Suprapubic skin (tissue), 4 donors: ENCODE measurements at regions not wholly inside any gene's neighbourhood (a gene's known extent, or its start where the extent isn't known, plus 50 kb on each side); places are given as distances from the start of the nearest gene placed in this dataset.

Experiments
- DNase-seq, 2 donors: peaks; one replicate each; pipeline ENCODE4 v3.0.0-alpha.2; 2019; ENCODE audit warnings: low spot score in 2 of 2
- H3K27ac ChIP-seq: fragments of 200-600 bp; sonication (generic); one replicate; pipeline ENCODE4 v1.5.1; 2019
- H3K27me3 ChIP-seq: fragments of 200-600 bp; sonication (generic); one replicate; pipeline ENCODE4 v1.5.1; 2019
- H3K36me3 ChIP-seq: fragments of 200-600 bp; sonication (generic); one replicate; pipeline ENCODE4 v1.5.1; 2019
- H3K4me1 ChIP-seq: fragments of 200-600 bp; sonication (generic); one replicate; pipeline ENCODE4 v1.5.1; 2019
- H3K4me3 ChIP-seq: fragments of 200-600 bp; sonication (generic); one replicate; pipeline ENCODE4 v1.5.1; 2019; ENCODE audit warnings: mild to moderate bottlenecking
- H3K9me3 ChIP-seq: fragments of 200-600 bp; sonication (generic); one replicate; pipeline ENCODE4 v1.5.1; 2019
- CTCF ChIP-seq, 2 donors: fragments of 200-600 bp in 1 of 2; fragments of 450-650 bp in 1 of 2; sonication (generic) in 1 of 2; IDR thresholded peaks; one replicate each; pipeline ENCODE4 v1.5.1; 2016 to 2019; ENCODE audit warnings: antibody characterized with exemption in 2 of 2, mild to moderate bottlenecking in 1 of 2, moderate library complexity in 1 of 2
- EP300 ChIP-seq: sonication (generic); formaldehyde crosslinking; IDR thresholded peaks from one replicate; pipeline ENCODE4 v1.6.1; 2017; ENCODE audit warnings: antibody characterized with exemption
- POLR2A ChIP-seq, 2 donors: fragments of 450-650 bp; IDR thresholded peaks; one replicate each; pipeline ENCODE4 v1.6.1; 2017; ENCODE audit warnings: antibody characterized with exemption in 2 of 2, mild to moderate bottlenecking in 2 of 2, moderate library complexity in 2 of 2
- POLR2AphosphoS5 ChIP-seq, 3 donors: sonication (generic); formaldehyde crosslinking; IDR thresholded peaks; one replicate each; pipeline ENCODE4 v1.6.1; 2017; ENCODE audit warnings: antibody characterized with exemption in 3 of 3
- WGBS: methylation state at CpG from one replicate; pipeline ENCODE4 v1.1.5; 2018; 5-methylcytosine and 5-hydroxymethylcytosine counted together

- no peaks in the 10 kb centered on the region for H3K9me3 ChIP-seq
- no peak for DNase-seq
- no peaks in the 10 kb centered on the region for H3K36me3 ChIP-seq
- no peaks in the 10 kb centered on the region for H3K27me3 ChIP-seq
- no peak overlapping the region for H3K4me3 ChIP-seq
- H3K4me1 ChIP-seq: no peaks in the 10 kb centered on the region
- H3K27ac ChIP-seq: no peak overlapping the region
- no peak for TF ChIP-seq EP300
- no peak for TF ChIP-seq POLR2AphosphoS5 (IDR thresholded peaks at IDR 0.05)
- no peak for TF ChIP-seq CTCF (IDR thresholded peaks at IDR 0.05)
- TF ChIP-seq POLR2A (IDR thresholded peaks at IDR 0.05): no peak
- 9% methylated on average over 1 of the region's 1 CpG for WGBS
These were observed 172.0 kb upstream of the IL15 start for GRCh38 chr4:141464366-141464765.

DNA sequence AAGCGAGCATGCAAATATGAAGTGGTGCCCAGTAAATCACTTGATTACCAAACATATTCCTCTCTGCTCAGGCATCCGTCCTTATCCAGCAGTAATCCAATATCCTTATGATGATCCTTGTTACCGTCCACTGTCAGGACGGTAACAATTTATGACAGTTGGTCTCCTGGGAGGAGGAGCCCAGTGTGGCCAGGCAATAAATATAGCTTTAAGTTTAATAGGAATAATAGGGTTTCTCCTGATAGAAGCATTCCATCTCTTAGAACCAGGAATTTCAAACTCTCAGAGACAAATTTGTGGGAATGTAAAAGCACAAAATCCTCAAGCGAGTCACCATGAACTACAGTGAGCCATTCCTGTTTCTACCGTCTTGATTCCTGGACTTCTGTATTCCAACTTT, 171.2 kb upstream of the IL15 start:
- TF ChIP-seq EP300: no peak
- no peak for TF ChIP-seq CTCF (IDR thresholded peaks at IDR 0.05)
- TF ChIP-seq POLR2A (IDR thresholded peaks at IDR 0.05): no peak
- no peak for TF ChIP-seq POLR2AphosphoS5 (IDR thresholded peaks at IDR 0.05)
- no peaks in the 10 kb centered on the region for H3K27me3 ChIP-seq
- no peaks in the 10 kb centered on the region for H3K36me3 ChIP-seq
- no peaks in the 10 kb centered on the region for H3K4me1 ChIP-seq
- DNase-seq: no peak
- no peaks in the 10 kb centered on the region for H3K9me3 ChIP-seq
- WGBS: 92% methylated on average over 6 of the region's 6 CpGs
- no peak overlapping the region for H3K27ac ChIP-seq
- no peak overlapping the region for H3K4me3 ChIP-seq

- no peaks in the 10 kb centered on the region for H3K36me3 ChIP-seq
These were observed 169.2 kb upstream of the IL15 start for GRCh38 chr4:141467225-141467624.

GRCh38 chr4:141469392-141469791, 167.0 kb upstream of the IL15 start:
- TF ChIP-seq POLR2A (IDR thresholded peaks at IDR 0.05) (no peak), POLR2AphosphoS5 (IDR thresholded peaks at IDR 0.05) (no peak), EP300 (no peak), CTCF (IDR thresholded peaks at IDR 0.05) (no peak)
- no peak for DNase-seq
- Histone ChIP-seq H3K27me3 (no peaks in the 10 kb centered on the region), H3K9me3 (no peaks in the 10 kb centered on the region), H3K4me1 (no peaks in the 10 kb centered on the region), H3K36me3 (no peaks in the 10 kb centered on the region), H3K27ac (no peak overlapping the region), H3K4me3 (no peak overlapping the region)
- WGBS: 78% methylated on average over 1 of the region's 1 CpG

More at GRCh38 chr4:141467225-141467624, 169.2 kb upstream of the IL15 start:
- Histone ChIP-seq H3K4me3 (no peak overlapping the region), H3K27me3 (no peaks in the 10 kb centered on the region), H3K9me3 (no peaks in the 10 kb centered on the region), H3K27ac (no peak overlapping the region), H3K4me1 (no peaks in the 10 kb centered on the region)
- DNase-seq: no peak
- WGBS: 39% methylated on average over 2 of the region's 2 CpGs
- TF ChIP-seq CTCF (IDR thresholded peaks at IDR 0.05) (no peak), POLR2A (IDR thresholded peaks at IDR 0.05) (no peak), POLR2AphosphoS5 (IDR thresholded peaks at IDR 0.05) (no peak), EP300 (no peak)

DNA sequence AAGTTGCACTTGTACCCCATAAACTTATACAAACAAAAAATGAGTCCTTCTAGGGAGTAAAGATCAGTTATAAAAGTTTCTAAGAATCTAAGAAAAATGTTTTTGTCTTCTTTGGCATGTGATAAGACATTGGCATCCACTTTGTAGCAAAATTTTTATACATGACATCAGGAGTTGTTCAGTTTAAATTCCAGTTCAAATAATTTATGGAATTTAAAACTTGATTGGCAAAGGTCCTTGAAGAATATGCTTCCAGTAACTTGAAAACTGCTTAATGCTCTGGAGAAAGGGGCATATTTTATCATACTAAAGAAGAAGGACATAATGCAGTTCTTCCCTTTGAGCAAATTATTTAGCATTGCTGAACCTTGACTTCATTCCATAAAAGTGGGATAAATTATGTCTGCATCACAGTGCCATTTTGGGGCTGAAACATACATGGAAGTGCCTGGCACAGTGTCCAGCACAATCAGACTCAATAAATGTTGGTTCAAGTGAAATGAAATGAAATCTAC, 163.3 kb upstream of the IL15 start:
- Histone ChIP-seq H3K4me3 (no peak overlapping the region), H3K27me3 (no peaks in the 10 kb centered on the region), H3K36me3 (no peaks in the 10 kb centered on the region), H3K27ac (no peak overlapping the region), H3K4me1 (no peaks in the 10 kb centered on the region), H3K9me3 (no peaks in the 10 kb centered on the region)
- TF ChIP-seq POLR2AphosphoS5 (IDR thresholded peaks at IDR 0.05) (no peak), POLR2A (IDR thresholded peaks at IDR 0.05) (no peak), EP300 (no peak), CTCF (IDR thresholded peaks at IDR 0.05) (no peak)
- no peak for DNase-seq
